ENCODE measurements at regions not wholly inside any gene's neighbourhood (a gene's known extent, or its start where the extent isn't known, plus 50 kb on each side); places are given as distances from the start of the nearest gene placed in this dataset.

GRCh38 chr4:116872308-116872707, 213.1 kb downstream of the TRAM1L1 start:
- DNase-seq (ENCODE audit: low read depth) = no peak

DNA sequence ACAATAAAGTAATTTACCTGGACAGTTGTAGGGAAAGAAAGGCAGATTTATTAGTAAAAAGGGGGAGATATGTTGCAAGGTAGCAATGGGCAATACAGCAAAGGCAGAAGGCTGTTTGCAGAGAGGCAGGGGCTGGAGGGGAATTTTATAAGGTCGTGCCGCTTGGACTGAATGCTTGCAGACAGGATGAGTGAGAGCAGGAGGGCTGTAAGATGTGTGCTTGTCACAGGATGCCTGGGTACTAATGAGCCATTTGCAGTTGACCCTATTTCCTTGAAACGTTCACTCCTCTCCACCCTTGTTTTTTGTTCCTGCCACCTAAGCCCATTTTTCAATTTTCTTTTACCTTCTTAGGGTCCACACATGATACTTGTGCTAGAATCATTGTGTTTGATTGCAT, 214.7 kb downstream of the TRAM1L1 start:
- no peak for DNase-seq (ENCODE audit: low read depth)

DNA sequence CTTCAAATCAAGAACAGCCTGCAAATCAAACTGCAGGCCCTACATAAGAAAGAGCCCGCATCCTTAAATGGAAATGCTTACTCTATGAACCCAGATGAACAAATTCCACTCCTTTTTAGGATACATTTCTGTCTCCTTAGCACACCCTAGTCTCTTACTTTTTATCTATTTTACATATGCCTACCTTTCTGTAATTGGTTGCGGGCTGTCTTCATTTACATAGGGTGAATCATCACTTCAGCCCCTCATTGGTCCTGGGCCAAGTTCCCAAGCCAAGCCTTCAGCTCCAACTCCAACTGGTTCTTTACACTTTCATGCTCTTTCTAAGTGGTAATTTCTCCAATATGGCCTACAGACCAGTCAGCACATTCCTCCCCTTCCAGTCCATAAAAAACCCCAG, 219.3 kb downstream of the TRAM1L1 start:
- peak; percentile 20 for DNase-seq (ENCODE audit: low read depth)

DNA sequence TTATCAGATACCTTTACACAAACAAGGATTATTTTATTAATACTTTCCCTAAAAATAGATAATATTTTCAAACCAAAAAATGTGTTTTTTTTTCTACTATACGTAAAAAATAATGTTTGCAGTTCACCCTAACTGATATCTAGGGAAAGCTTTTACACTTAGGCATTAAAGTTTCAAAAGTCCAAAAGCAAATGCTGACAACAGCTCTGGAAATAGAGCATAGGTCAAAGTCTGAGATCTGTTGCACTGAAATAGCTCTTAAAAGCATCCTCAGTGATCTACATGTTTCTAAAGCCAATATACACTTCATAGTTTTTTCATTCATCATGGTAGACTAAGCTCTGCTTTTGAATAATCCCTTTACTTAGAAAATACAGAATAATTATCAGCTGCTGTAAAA, 222.8 kb downstream of the TRAM1L1 start:
- DNase-seq (ENCODE audit: low read depth) = no peak

- no peak for DNase-seq (ENCODE audit: low read depth)
These were observed 224.5 kb downstream of the TRAM1L1 start for GRCh38 chr4:116860891-116861290.

- no peak for DNase-seq (ENCODE audit: low read depth)
These were observed 235.8 kb downstream of the TRAM1L1 start for GRCh38 chr4:116849620-116850019.

- no peak for DNase-seq (ENCODE audit: low read depth)
These were observed 237.8 kb downstream of the TRAM1L1 start for GRCh38 chr4:116847616-116848015.

DNA sequence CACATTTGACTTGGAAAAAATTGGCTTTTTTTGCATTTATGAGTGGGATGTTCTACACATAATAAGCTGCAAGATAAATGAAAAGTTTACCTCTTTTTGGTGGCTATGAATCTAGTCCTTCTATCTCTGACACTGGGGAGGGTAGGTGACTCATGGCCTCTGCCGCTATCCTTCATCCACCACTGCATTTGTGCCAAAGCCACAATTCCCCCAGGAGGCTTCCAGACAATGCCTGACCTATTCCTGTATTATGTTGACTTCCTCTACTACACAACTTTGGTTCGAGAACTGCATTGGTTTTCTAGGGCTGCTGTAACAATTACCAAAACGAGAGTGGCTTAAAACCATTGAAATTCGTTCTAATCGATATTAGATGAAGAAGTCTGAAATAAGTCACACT, 245.6 kb downstream of the TRAM1L1 start:
- peak; percentile 85 for DNase-seq (ENCODE audit: low read depth)

GRCh38 chr4:116838609-116839008, 246.8 kb downstream of the TRAM1L1 start:
- no peak for DNase-seq (ENCODE audit: low read depth)

DNA sequence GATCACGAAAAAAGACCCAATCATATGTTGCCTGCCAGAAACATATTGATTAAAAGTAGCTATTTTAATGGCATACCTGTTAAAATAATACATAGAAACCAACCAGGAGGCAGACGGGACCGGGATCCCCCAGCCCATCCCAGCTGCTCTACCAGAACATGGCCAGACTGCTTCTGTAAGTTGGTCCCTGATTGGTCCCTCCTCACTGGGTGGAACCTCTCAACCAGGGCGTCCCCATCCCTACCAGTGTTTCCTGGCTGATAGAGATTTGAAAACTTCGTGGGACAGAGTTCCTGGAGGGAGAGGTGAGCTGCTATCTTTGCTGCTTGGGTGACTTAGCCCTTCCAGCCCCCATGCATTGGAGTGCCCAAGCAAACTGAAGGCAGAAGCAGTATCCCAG, 256.2 kb downstream of the TRAM1L1 start:
- peak; percentile 42 for DNase-seq (ENCODE audit: low read depth)

DNA sequence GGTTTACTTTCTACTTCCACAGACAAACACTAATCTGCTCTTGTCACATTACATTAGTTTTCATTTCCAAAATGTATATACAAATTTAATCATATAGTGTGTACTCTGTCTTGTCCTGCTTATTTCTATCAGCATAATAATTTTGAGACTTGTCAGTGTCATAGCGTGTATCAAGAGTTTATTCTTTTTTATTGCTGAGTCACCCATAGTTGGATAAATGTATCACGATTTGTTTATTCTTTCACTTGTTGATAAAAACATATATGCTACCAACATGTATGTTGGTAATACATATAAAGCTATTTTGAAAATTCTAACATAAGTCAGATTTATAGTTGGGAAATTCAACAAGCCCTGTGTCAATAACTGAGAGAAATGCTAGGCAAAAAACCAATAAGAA, 261.2 kb downstream of the TRAM1L1 start:
- no peak for DNase-seq (ENCODE audit: low read depth)

GRCh38 chr4:116811730-116812129, 273.6 kb downstream of the TRAM1L1 start:
- no peak for DNase-seq (ENCODE audit: low read depth)

GRCh38 chr4:116796022-116796421, 289.4 kb downstream of the TRAM1L1 start:
- no peak for DNase-seq (ENCODE audit: low read depth)

GRCh38 chr4:116788723-116789122, 296.7 kb downstream of the TRAM1L1 start:
- no peak for DNase-seq (ENCODE audit: low read depth)

- DNase-seq (ENCODE audit: low read depth) = no peak
These were observed 330.3 kb downstream of the TRAM1L1 start for GRCh38 chr4:116755051-116755450.

GRCh38 chr4:116752027-116752426, 333.3 kb downstream of the TRAM1L1 start:
- no peak for DNase-seq (ENCODE audit: low read depth)

- no peak for DNase-seq (ENCODE audit: low read depth)
These were observed 348.6 kb downstream of the TRAM1L1 start for GRCh38 chr4:116736756-116737155.

DNA sequence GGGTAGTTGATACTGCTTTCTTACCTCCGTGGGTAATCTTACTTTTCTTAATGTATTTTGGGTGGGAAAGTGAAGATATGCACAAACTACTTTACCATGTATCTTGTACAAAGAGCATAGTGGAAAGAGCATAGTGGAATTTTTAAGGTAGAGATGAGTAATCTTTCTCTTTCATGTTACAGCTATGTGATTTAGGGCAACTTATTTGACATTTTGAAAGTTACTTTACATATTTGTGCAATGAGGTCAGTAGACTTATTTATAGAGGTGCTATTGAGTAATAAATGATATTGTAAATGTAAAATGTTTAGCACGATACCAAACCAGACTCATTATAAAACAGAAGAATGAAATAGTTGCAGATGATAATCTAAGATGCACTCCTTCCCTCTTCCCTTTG, 351.2 kb downstream of the TRAM1L1 start:
- no peak for DNase-seq (ENCODE audit: low read depth)

GRCh38 chr4:116733370-116733769, 352.0 kb downstream of the TRAM1L1 start:
- no peak for DNase-seq (ENCODE audit: low read depth)

- DNase-seq (ENCODE audit: low read depth) = no peak
These were observed 358.9 kb downstream of the TRAM1L1 start for GRCh38 chr4:116726523-116726922.

DNA sequence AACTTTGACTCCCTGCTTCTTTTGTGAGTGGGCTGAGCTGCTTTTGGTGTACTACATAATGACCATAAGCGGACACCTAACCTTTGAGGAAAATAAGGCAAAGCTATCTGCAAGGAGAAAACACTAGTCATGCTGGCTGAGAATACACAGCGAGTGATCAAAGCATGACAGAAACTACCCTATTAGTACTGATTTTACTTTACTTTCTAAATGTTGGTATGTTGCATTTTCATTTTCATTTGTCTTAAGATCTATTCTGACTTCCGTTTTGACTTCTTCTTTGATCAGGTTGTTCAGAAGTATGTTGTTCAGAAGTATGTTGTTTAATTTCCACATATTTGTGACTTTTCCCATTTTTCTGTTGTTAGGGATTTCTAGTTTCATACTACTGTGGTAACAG, 361.1 kb downstream of the TRAM1L1 start:
- no peak for DNase-seq (ENCODE audit: low read depth)

GRCh38 chr4:116705466-116705865, 379.9 kb downstream of the TRAM1L1 start:
- DNase-seq (ENCODE audit: low read depth) = peak; percentile 50

GRCh38 chr4:116702949-116703348, 382.4 kb downstream of the TRAM1L1 start:
- DNase-seq (ENCODE audit: low read depth) = no peak

DNA sequence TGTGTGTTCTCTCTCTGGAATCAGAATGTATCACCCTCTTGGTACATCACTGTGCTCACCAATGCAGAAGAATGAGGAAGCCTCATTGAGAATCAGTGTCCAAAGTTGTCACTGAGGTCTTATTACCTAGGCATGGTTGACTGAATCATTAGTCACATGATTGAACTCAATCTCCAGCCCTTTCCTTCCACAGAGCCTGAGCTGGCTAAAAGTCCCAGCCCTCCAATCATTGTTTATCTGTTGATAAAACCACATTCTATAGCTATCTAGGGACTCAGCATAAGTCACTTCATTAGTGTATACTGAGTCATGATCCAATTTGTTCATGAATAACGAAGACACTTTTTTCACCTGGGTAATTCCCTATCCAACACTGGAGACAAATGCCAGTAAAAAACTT, 396.8 kb downstream of the TRAM1L1 start:
- DNase-seq (ENCODE audit: low read depth) = peak; percentile 26

GRCh38 chr4:116668190-116668589, 417.2 kb downstream of the TRAM1L1 start:
- DNase-seq (ENCODE audit: low read depth) = no peak
